IMR-90 (cell line): ENCODE measurements at regions not wholly inside any gene's neighbourhood (a gene's known extent, or its start where the extent isn't known, plus 50 kb on each side); places are given as distances from the start of the nearest gene placed in this dataset.
"Not testable (repeated sequence)": the region's sequence is repeated elsewhere in the genome, so short reads cannot be mapped to it uniquely, and the experiment has no call there.

Source experiments
- CEBPB ChIP-seq: IDR thresholded peaks from 2 replicates; pipeline ENCODE4 v1.6.1; 2012; ENCODE audit warnings: low read depth, low read length, improper control_type of control experiment
- CTCF ChIP-seq: conservative IDR thresholded peaks from 2 replicates; pipeline ENCODE4 v1.5.1; 2012; ENCODE audit warnings: mild to moderate bottlenecking, low read depth, low read length, improper control_type of control experiment
- MAFK ChIP-seq: IDR thresholded peaks from 2 replicates; pipeline ENCODE4 v1.6.1; 2012; ENCODE audit warnings: low read depth, low read length, improper control_type of control experiment
- MAZ ChIP-seq: IDR thresholded peaks from 2 replicates; pipeline ENCODE4 v1.6.1; 2012; ENCODE audit warnings: low read depth, mild to moderate bottlenecking, low read length, improper control_type of control experiment, moderate library complexity, borderline replicate concordance
- MXI1 ChIP-seq: IDR thresholded peaks from 2 replicates; pipeline ENCODE4 v1.6.1; 2012; ENCODE audit warnings: low read depth, mild to moderate bottlenecking, low read length, moderate library complexity, borderline replicate concordance
- POLR2A ChIP-seq: IDR thresholded peaks from 2 replicates; pipeline ENCODE4 v1.6.1; 2012; ENCODE audit warnings: mild to moderate bottlenecking, low read depth, low read length
- RAD21 ChIP-seq: IDR thresholded peaks from 2 replicates; pipeline ENCODE4 v1.6.1; 2012; ENCODE audit warnings: low read length, improper control_type of control experiment
- SMC3 ChIP-seq: fragments of 150-350 bp; IDR thresholded peaks from 2 replicates; pipeline ENCODE4 v1.6.1; 2016; ENCODE audit warnings: low read depth, mild to moderate bottlenecking, antibody characterized with exemption, low read length, moderate library complexity
- USF2 ChIP-seq: fragments of 150-350 bp; IDR thresholded peaks from 2 replicates; pipeline ENCODE4 v1.6.1; 2017; ENCODE audit warnings: mild to moderate bottlenecking, antibody characterized with exemption, low read length, low read depth
- TF ChIP-seq, protein P1 (sequence below): fragments of 150-350 bp; IDR thresholded peaks from 2 replicates; pipeline ENCODE4 v1.6.1; 2016; ENCODE audit warnings: low read depth, mild to moderate bottlenecking, low read length, moderate library complexity, borderline replicate concordance

GRCh38 chr22:10673065-10673464, 4854.9 kb upstream of the OR11H1 start:
- TF ChIP-seq POLR2A, MAFK, RAD21, MXI1, USF2, CEBPB, MAZ, SMC3: not testable (repeated sequence)
- TF ChIP-seq CTCF: 0 out of 2 replicates have a peak, but pooled peaks have one; percentile 3
- TF ChIP-seq, protein P1, sequence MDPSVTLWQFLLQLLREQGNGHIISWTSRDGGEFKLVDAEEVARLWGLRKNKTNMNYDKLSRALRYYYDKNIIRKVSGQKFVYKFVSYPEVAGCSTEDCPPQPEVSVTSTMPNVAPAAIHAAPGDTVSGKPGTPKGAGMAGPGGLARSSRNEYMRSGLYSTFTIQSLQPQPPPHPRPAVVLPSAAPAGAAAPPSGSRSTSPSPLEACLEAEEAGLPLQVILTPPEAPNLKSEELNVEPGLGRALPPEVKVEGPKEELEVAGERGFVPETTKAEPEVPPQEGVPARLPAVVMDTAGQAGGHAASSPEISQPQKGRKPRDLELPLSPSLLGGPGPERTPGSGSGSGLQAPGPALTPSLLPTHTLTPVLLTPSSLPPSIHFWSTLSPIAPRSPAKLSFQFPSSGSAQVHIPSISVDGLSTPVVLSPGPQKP: not testable (repeated sequence)
